ENCODE measurements at regions not wholly inside any gene's neighbourhood (a gene's known extent, or its start where the extent isn't known, plus 50 kb on each side); places are given as distances from the start of the nearest gene placed in this dataset.
A peak's percentile ranks its signal among the peaks of the same experiment; 100 is the strongest.

GRCh38 chr3:44026220-44026865, 215.3 kb upstream of the TOPAZ1 start:
- no peak for DNase-seq

GRCh38 chr3:44029100-44029499, 212.6 kb upstream of the TOPAZ1 start:
- DNase-seq: no peak

GRCh38 chr3:44030285-44030684, 211.4 kb upstream of the TOPAZ1 start:
- DNase-seq: no peak

- no peak for DNase-seq
Observed at GRCh38 chr3:44030687-44031305, 210.9 kb upstream of the TOPAZ1 start.

- no peak for DNase-seq
Observed at GRCh38 chr3:44031387-44032380, 210.0 kb upstream of the TOPAZ1 start.

- no peak for DNase-seq
Observed at GRCh38 chr3:44032487-44032886, 209.2 kb upstream of the TOPAZ1 start.

- DNase-seq: no peak
Observed at GRCh38 chr3:44033123-44033522, 208.6 kb upstream of the TOPAZ1 start.

GRCh38 chr3:44036850-44037249, 204.8 kb upstream of the TOPAZ1 start:
- DNase-seq: no peak

GRCh38 chr3:44039006-44039405, 202.7 kb upstream of the TOPAZ1 start:
- DNase-seq: no peak

GRCh38 chr3:44041726-44042125, 200.0 kb upstream of the TOPAZ1 start:
- no peak for DNase-seq

GRCh38 chr3:44042772-44043171, 198.9 kb upstream of the TOPAZ1 start:
- no peak for DNase-seq

- DNase-seq: no peak
Observed at GRCh38 chr3:44045476-44046275, 196.0 kb upstream of the TOPAZ1 start.

- DNase-seq: no peak
Observed at GRCh38 chr3:44047796-44048195, 193.9 kb upstream of the TOPAZ1 start.

GRCh38 chr3:44048196-44048924, 193.3 kb upstream of the TOPAZ1 start:
- DNase-seq: no peak

- DNase-seq: no peak
Observed at GRCh38 chr3:44048949-44049348, 192.7 kb upstream of the TOPAZ1 start.

GRCh38 chr3:44050101-44050500, 191.6 kb upstream of the TOPAZ1 start:
- DNase-seq: no peak

- DNase-seq: no peak
Observed at GRCh38 chr3:44050867-44051266, 190.8 kb upstream of the TOPAZ1 start.

- no peak for DNase-seq
Observed at GRCh38 chr3:44055951-44056350, 185.7 kb upstream of the TOPAZ1 start.

- no peak for DNase-seq
Observed at GRCh38 chr3:44056446-44057240, 185.0 kb upstream of the TOPAZ1 start.

GRCh38 chr3:44058022-44058867, 183.4 kb upstream of the TOPAZ1 start:
- DNase-seq: peak; percentile 10
